HUDEP-2 (cell line): ENCODE measurements at regions not wholly inside any gene's neighbourhood (a gene's known extent, or its start where the extent isn't known, plus 50 kb on each side); places are given as distances from the start of the nearest gene placed in this dataset.

Experiments
- DNase-seq, 76 experiments: peaks; one replicate each; lab custom pipeline; 2025; ENCODE audit not compliant: unreplicated experiment in 76 of 76; lab: John Stamatoyannopoulos, UW

GRCh38 chr3:146929696-146930095, 324.6 kb upstream of the PLSCR5 start:
- no peak for DNase-seq

- no peak for DNase-seq
Measured at GRCh38 chr3:146928421-146929059, 323.4 kb upstream of the PLSCR5 start.

GRCh38 chr3:146921693-146922092, 316.5 kb upstream of the PLSCR5 start:
- DNase-seq, result no peak

GRCh38 chr3:146914409-146914808, 309.3 kb upstream of the PLSCR5 start:
- no peak for DNase-seq

GRCh38 chr3:146912241-146913015, 307.3 kb upstream of the PLSCR5 start:
- DNase-seq, result no peak

- no peak for DNase-seq
Measured at GRCh38 chr3:146903927-146904326, 298.8 kb upstream of the PLSCR5 start.

- DNase-seq, result no peak
Measured at GRCh38 chr3:146899171-146899570, 294.0 kb upstream of the PLSCR5 start.

GRCh38 chr3:146896711-146897110, 291.6 kb upstream of the PLSCR5 start:
- DNase-seq, result no peak

- DNase-seq, result no peak
Measured at GRCh38 chr3:146895026-146895749, 290.0 kb upstream of the PLSCR5 start.

- no peak for DNase-seq
Measured at GRCh38 chr3:146894406-146894805, 289.3 kb upstream of the PLSCR5 start.

- DNase-seq, result no peak
Measured at GRCh38 chr3:146892041-146892440, 286.9 kb upstream of the PLSCR5 start.

GRCh38 chr3:146889626-146890025, 284.5 kb upstream of the PLSCR5 start:
- DNase-seq, result no peak

- no peak for DNase-seq
Measured at GRCh38 chr3:146888176-146888575, 283.0 kb upstream of the PLSCR5 start.

- no peak for DNase-seq
Measured at GRCh38 chr3:146884721-146885120, 279.6 kb upstream of the PLSCR5 start.

GRCh38 chr3:146884296-146884695, 279.1 kb upstream of the PLSCR5 start:
- DNase-seq, result no peak

- DNase-seq, result no peak
Measured at GRCh38 chr3:146883288-146883687, 278.1 kb upstream of the PLSCR5 start.

GRCh38 chr3:146881966-146882760, 277.0 kb upstream of the PLSCR5 start:
- no peak for DNase-seq

GRCh38 chr3:146881356-146881755, 276.2 kb upstream of the PLSCR5 start:
- no peak for DNase-seq

- DNase-seq, result no peak
Measured at GRCh38 chr3:146873748-146874147, 268.6 kb upstream of the PLSCR5 start.

GRCh38 chr3:146865175-146865755, 260.1 kb upstream of the PLSCR5 start:
- DNase-seq, result peak in 34 of 76 experiments; percentile 1 to 51 (median 12)
